Endothelial cell of umbilical vein (primary cell): ENCODE measurements at regions not wholly inside any gene's neighbourhood (a gene's known extent, or its start where the extent isn't known, plus 50 kb on each side); places are given as distances from the start of the nearest gene placed in this dataset.

ENCODE experiments used
- BruUV-seq: library from RNA; stranded (reverse); fragments of 400-500 nt; replicated peaks from 2 replicates; lab custom pipeline; 2021; lab: Mats Ljungman, UMichigan
- CTCF ChIA-PET: fragments of 300-600, 350-600 bp; sonication (Branson Sonifier 250); formaldehyde crosslinking; loops from one replicate; lab custom pipeline; 2021; ENCODE audit warnings: antibody characterized with exemption, inconsistent platforms; lab: Charles Lee
- POLR2A ChIA-PET: fragments of 300-600, 350-600 bp; sonication (Branson Sonifier 250); formaldehyde crosslinking; loops from one replicate; lab custom pipeline; 2021; ENCODE audit warnings: antibody characterized with exemption, inconsistent platforms; lab: Charles Lee
- DNase-seq: peaks from one replicate; pipeline ENCODE4 v3.0.0-alpha.2; 2011; ENCODE audit warnings: low read depth, low spot score
- FAIRE-seq: peaks from 2 replicates; lab custom pipeline; 2011; peaks lifted over from hg19 to GRCh38; lab: Jason Lieb, UNC
- H2AFZ ChIP-seq: 2 replicates; pipeline ENCODE4 v1.6.0; 2012; ENCODE audit warnings: low read depth, low read length, control low read depth, inconsistent platforms
- H3K27ac ChIP-seq: 2 replicates; pipeline ENCODE4 v1.5.1; 2011; ENCODE audit warnings: low read depth, mild to moderate bottlenecking, control low read depth, low read length, moderate library complexity; ENCODE audit not compliant: insufficient read depth
- H3K27me3 ChIP-seq, 2 experiments: 2 replicates each; pipeline versions ENCODE4 v1.6.0 to v1.6.1; 2011; ENCODE audit warnings: low read length in 2 of 2, mixed read lengths in 1 of 2; ENCODE audit not compliant: control insufficient read depth in 2 of 2, insufficient read depth in 2 of 2
- H3K36me3 ChIP-seq, 2 experiments: 2 replicates in 1 of 2; 3 replicates in 1 of 2; pipeline ENCODE4 v1.5.1; 2011; ENCODE audit warnings: low read length in 2 of 2, mild to moderate bottlenecking in 1 of 2, moderate library complexity in 1 of 2; ENCODE audit not compliant: control insufficient read depth in 2 of 2, insufficient read depth in 2 of 2; ENCODE audit errors: extremely low read depth in 1 of 2
- H3K4me1 ChIP-seq: 3 replicates; pipeline ENCODE4 v1.5.1; 2011; ENCODE audit warnings: mild to moderate bottlenecking, low read length; ENCODE audit not compliant: control insufficient read depth, insufficient read depth; ENCODE audit errors: extremely low read depth
- H3K4me2 ChIP-seq: 2 replicates; pipeline ENCODE4 v1.6.1; 2011; ENCODE audit warnings: low read length, control low read depth, mixed read lengths; ENCODE audit not compliant: insufficient read depth
- H3K4me3 ChIP-seq, 3 experiments: fragments of 200-600 bp in 1 of 3; sonication (generic), shearing (Covaris generic) in 1 of 3; replicated peaks in 1 of 3; 2 replicates each; pipeline ENCODE4 v1.5.1; 2011 to 2016; ENCODE audit warnings: control low read depth in 3 of 3, low read length in 3 of 3, mild to moderate bottlenecking in 2 of 3, inconsistent platforms in 1 of 3, low read depth in 1 of 3, moderate library complexity in 1 of 3; ENCODE audit not compliant: insufficient read depth in 1 of 3
- H3K79me2 ChIP-seq: 2 replicates; pipeline ENCODE4 v1.6.0; 2012; ENCODE audit warnings: low read length, inconsistent platforms; ENCODE audit not compliant: control insufficient read depth, insufficient read depth
- H3K9ac ChIP-seq: replicated peaks from 2 replicates; pipeline ENCODE3; 2011; ENCODE audit warnings: low read length, control low read depth; ENCODE audit not compliant: insufficient read depth; ENCODE audit errors: extremely low read depth
- H3K9me1 ChIP-seq: replicated peaks from 3 replicates; pipeline ENCODE4 v1.6.0; 2011; ENCODE audit warnings: mild to moderate bottlenecking, low read length; ENCODE audit not compliant: control insufficient read depth, insufficient read depth; ENCODE audit errors: extremely low read depth
- H3K9me3 ChIP-seq: replicated peaks from 2 replicates; pipeline ENCODE4 v1.5.1; 2012; ENCODE audit warnings: low read length, inconsistent platforms; ENCODE audit not compliant: control insufficient read depth, insufficient read depth
- H4K20me1 ChIP-seq: replicated peaks from 2 replicates; pipeline ENCODE3; 2011; ENCODE audit warnings: mild to moderate bottlenecking, low read length; ENCODE audit not compliant: control insufficient read depth, insufficient read depth; ENCODE audit errors: extremely low read depth
- CTCF ChIP-seq, 2 donors: IDR thresholded peaks; 1 replicate in 1 of 2; 2 replicates in 1 of 2; pipeline ENCODE4 v1.5.1; 2011; ENCODE audit warnings: low read length in 2 of 2, mild to moderate bottlenecking in 2 of 2, moderate library complexity in 2 of 2, control low read depth in 1 of 2, inconsistent platforms in 1 of 2, low read depth in 1 of 2; ENCODE audit not compliant: insufficient read depth in 1 of 2; ENCODE audit errors: extremely low read depth in 1 of 2
- EZH2 ChIP-seq: IDR thresholded peaks from 2 replicates; pipeline ENCODE4 v1.6.1; 2012; ENCODE audit warnings: borderline replicate concordance, low read depth, mild to moderate bottlenecking, moderate library complexity, low read length, inconsistent platforms; ENCODE audit not compliant: severe bottlenecking
- FOS ChIP-seq: IDR thresholded peaks from 2 replicates; pipeline ENCODE4 v1.6.1; 2011; ENCODE audit warnings: mild to moderate bottlenecking, low read length, moderate library complexity, borderline replicate concordance; ENCODE audit not compliant: insufficient read depth
- GATA2 ChIP-seq: IDR thresholded peaks from 2 replicates; pipeline ENCODE4 v1.7.0; 2011; ENCODE audit warnings: low read depth, mild to moderate bottlenecking, moderate library complexity, mixed read lengths, low read length; ENCODE audit not compliant: insufficient read length, insufficient read depth
- JUN ChIP-seq: IDR thresholded peaks from 2 replicates; pipeline ENCODE4 v1.6.1; 2011; ENCODE audit warnings: borderline replicate concordance, low read depth; ENCODE audit not compliant: insufficient read length, insufficient read depth
- MYC ChIP-seq: IDR thresholded peaks from one replicate; pipeline ENCODE4 v1.6.1; 2011; ENCODE audit warnings: mild to moderate bottlenecking, low read depth, low read length
- POLR2A ChIP-seq: IDR thresholded peaks from 2 replicates; pipeline ENCODE4 v1.6.1; 2012; ENCODE audit warnings: low read depth, mild to moderate bottlenecking, control low read depth, low read length
- POLR2AphosphoS5 ChIP-seq: IDR thresholded peaks from 2 replicates; pipeline ENCODE4 v1.6.1; 2012; ENCODE audit warnings: low read depth, mild to moderate bottlenecking, control low read depth, low read length, moderate library complexity; ENCODE audit not compliant: insufficient read depth
- dilution Hi-C: fragments of 300-500 bp; cut with MboI; formaldehyde crosslinking; loops from one replicate; pipeline ENCODE4 v1.15.0; 2019; ENCODE audit warnings: low sequenced_read_pairs; ENCODE audit not compliant: extremely low pct_ligation_motif_present
- intact Hi-C: fragments of 100-400 bp; cut with micrococcal nuclease; formaldehyde crosslinking; loops from one replicate; pipeline ENCODE4 v1.10.0; 2022
- TF ChIP-seq, protein P1 (sequence below): IDR thresholded peaks from 2 replicates; pipeline ENCODE4 v1.6.1; 2011; ENCODE audit not compliant: insufficient read depth, insufficient read length

DNA sequence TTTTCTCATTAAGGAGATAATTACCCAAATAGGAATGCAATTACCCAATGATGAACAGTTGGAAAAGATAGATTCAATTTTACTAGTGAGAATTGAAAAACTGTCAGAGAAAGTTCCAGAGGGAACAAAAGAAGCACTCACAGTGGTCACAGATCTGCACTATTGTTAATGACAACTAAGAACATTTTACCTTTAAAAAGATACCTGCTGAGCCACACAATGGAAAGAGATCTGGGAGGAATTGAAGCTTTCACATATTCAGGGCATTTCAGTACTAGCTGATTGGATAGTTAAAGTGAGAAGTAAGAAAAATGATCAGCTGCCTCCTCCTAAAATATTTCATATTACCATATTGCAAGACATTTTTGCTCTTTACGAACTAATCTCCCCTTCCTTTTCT is 1822.2 kb downstream of the STIM2 start:
- no peak for TF ChIP-seq EZH2
- TF ChIP-seq FOS = no peak
- TF ChIP-seq CTCF (IDR thresholded peaks at IDR 0.05; ENCODE audit: extremely low read depth in 1 of 2, insufficient read depth in 1 of 2, low read depth in 1 of 2, low read length in 2 of 2) = no peak
- no peak for TF ChIP-seq POLR2AphosphoS5
- TF ChIP-seq, protein P1, sequence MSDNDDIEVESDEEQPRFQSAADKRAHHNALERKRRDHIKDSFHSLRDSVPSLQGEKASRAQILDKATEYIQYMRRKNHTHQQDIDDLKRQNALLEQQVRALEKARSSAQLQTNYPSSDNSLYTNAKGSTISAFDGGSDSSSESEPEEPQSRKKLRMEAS = no peak
- no peak for TF ChIP-seq GATA2
- no peak for TF ChIP-seq POLR2A
- TF ChIP-seq JUN = no peak
- TF ChIP-seq MYC = no peak
- intact Hi-C loops = no loop called here
- Histone ChIP-seq H3K79me2 (no peaks in the 10 kb centered on the region), H3K9ac (no peak overlapping the region), H3K27me3 (no peaks in the 10 kb centered on the region), H2AFZ (no peak overlapping the region), H3K9me1 (no peaks in the 10 kb centered on the region), H3K4me3 (no peak overlapping the region), H3K9me3 (no peaks in the 10 kb centered on the region), H3K36me3 (no peaks in the 10 kb centered on the region), H3K4me2 (no peak overlapping the region), H3K4me1 (no peaks in the 10 kb centered on the region), H4K20me1 (no peaks in the 10 kb centered on the region), H3K27ac (no peak overlapping the region)
- DNase-seq (no peak), FAIRE-seq (no peak)
- POLR2A ChIA-PET = no interaction called here
- CTCF ChIA-PET = interaction anchor here (0.8 kb wide), 1 partner anchor 13 kb away, joined by 3 read pairs; no protein-coding TSS in a partner anchor
- no TSS peak for BruUV-seq
- dilution Hi-C loops = no loop called here
